ENCODE measurements at regions not wholly inside any gene's neighbourhood (a gene's known extent, or its start where the extent isn't known, plus 50 kb on each side); places are given as distances from the start of the nearest gene placed in this dataset.
A peak's percentile ranks its signal among the peaks of the same experiment; 100 is the strongest.

- peaks cover 0 to 31% of the 10 kb centered on the region in 2 donors for H3K4me1 ChIP-seq (ENCODE audit: control insufficient read depth in 1 of 2, insufficient read depth in 2 of 2, low read length in 2 of 2)
- no peak overlapping the region for H3K4me3 ChIP-seq (ENCODE audit: low read depth in 1 of 2, low read length in 2 of 2)
- no peaks in the 10 kb centered on the region for H3K9me3 ChIP-seq (ENCODE audit: control insufficient read depth in 1 of 2, low read length in 2 of 2)
- H3K27ac ChIP-seq (ENCODE audit: low read length), result no peak overlapping the region
- H3K36me3 ChIP-seq (ENCODE audit: control insufficient read depth in 1 of 2, insufficient read depth in 2 of 2, low read length in 2 of 2), result no peaks in the 10 kb centered on the region
- H3K27me3 ChIP-seq (ENCODE audit: low read depth, low read length), result no peaks in the 10 kb centered on the region
These were observed 255.5 kb upstream of the TGFBR2 start for GRCh38 chr3:30350901-30351300.

- no peaks in the 10 kb centered on the region for H3K27me3 ChIP-seq (ENCODE audit: low read depth, low read length)
- H3K4me1 ChIP-seq (ENCODE audit: control insufficient read depth in 1 of 2, insufficient read depth in 2 of 2, low read length in 2 of 2), result peaks cover 0 to 32% of the 10 kb centered on the region in 2 donors
- no peaks in the 10 kb centered on the region for H3K36me3 ChIP-seq (ENCODE audit: control insufficient read depth in 1 of 2, insufficient read depth in 2 of 2, low read length in 2 of 2)
- no peak overlapping the region for H3K4me3 ChIP-seq (ENCODE audit: low read depth in 1 of 2, low read length in 2 of 2)
- no peaks in the 10 kb centered on the region for H3K9me3 ChIP-seq (ENCODE audit: control insufficient read depth in 1 of 2, low read length in 2 of 2)
- H3K27ac ChIP-seq (ENCODE audit: low read length), result no peak overlapping the region
These were observed 253.7 kb upstream of the TGFBR2 start for GRCh38 chr3:30352410-30353318.

- H3K4me1 ChIP-seq (ENCODE audit: control insufficient read depth in 1 of 2, insufficient read depth in 2 of 2, low read length in 2 of 2), result peaks cover 0 to 32% of the 10 kb centered on the region in 2 donors
- H3K9me3 ChIP-seq (ENCODE audit: control insufficient read depth in 1 of 2, low read length in 2 of 2), result no peaks in the 10 kb centered on the region
- H3K27ac ChIP-seq (ENCODE audit: low read length), result no peak overlapping the region
- H3K36me3 ChIP-seq (ENCODE audit: control insufficient read depth in 1 of 2, insufficient read depth in 2 of 2, low read length in 2 of 2), result no peaks in the 10 kb centered on the region
- H3K27me3 ChIP-seq (ENCODE audit: low read depth, low read length), result no peaks in the 10 kb centered on the region
- H3K4me3 ChIP-seq (ENCODE audit: low read depth in 1 of 2, low read length in 2 of 2), result peak overlapping the region in 1 of 2 donors; percentile 18
These were observed 252.5 kb upstream of the TGFBR2 start for GRCh38 chr3:30353711-30354467.

- Histone ChIP-seq H3K4me3 (ENCODE audit: low read depth in 1 of 2, low read length in 2 of 2) (peak overlapping the region in 1 of 2 donors; percentile 18), H3K9me3 (ENCODE audit: control insufficient read depth in 1 of 2, low read length in 2 of 2) (no peaks in the 10 kb centered on the region), H3K36me3 (ENCODE audit: control insufficient read depth in 1 of 2, insufficient read depth in 2 of 2, low read length in 2 of 2) (no peaks in the 10 kb centered on the region), H3K4me1 (ENCODE audit: control insufficient read depth in 1 of 2, insufficient read depth in 2 of 2, low read length in 2 of 2) (peaks cover 0 to 28% of the 10 kb centered on the region in 2 donors), H3K27me3 (ENCODE audit: low read depth, low read length) (no peaks in the 10 kb centered on the region), H3K27ac (ENCODE audit: low read length) (no peak overlapping the region)
These were observed 251.9 kb upstream of the TGFBR2 start for GRCh38 chr3:30354513-30354912.

- peaks cover 0 to 24% of the 10 kb centered on the region in 2 donors for H3K4me1 ChIP-seq (ENCODE audit: control insufficient read depth in 1 of 2, insufficient read depth in 2 of 2, low read length in 2 of 2)
These were observed 251.4 kb upstream of the TGFBR2 start for GRCh38 chr3:30354972-30355371.

GRCh38 chr3:30355622-30356021, 250.8 kb upstream of the TGFBR2 start:
- Histone ChIP-seq H3K4me1 (ENCODE audit: control insufficient read depth in 1 of 2, insufficient read depth in 2 of 2, low read length in 2 of 2) (peaks cover 0 to 17% of the 10 kb centered on the region in 2 donors), H3K9me3 (ENCODE audit: control insufficient read depth in 1 of 2, low read length in 2 of 2) (no peaks in the 10 kb centered on the region), H3K36me3 (ENCODE audit: control insufficient read depth in 1 of 2, insufficient read depth in 2 of 2, low read length in 2 of 2) (no peaks in the 10 kb centered on the region), H3K27ac (ENCODE audit: low read length) (no peak overlapping the region), H3K27me3 (ENCODE audit: low read depth, low read length) (no peaks in the 10 kb centered on the region), H3K4me3 (ENCODE audit: low read depth in 1 of 2, low read length in 2 of 2) (no peak overlapping the region)

More at GRCh38 chr3:30354972-30355371, 251.4 kb upstream of the TGFBR2 start:
- Histone ChIP-seq H3K36me3 (ENCODE audit: control insufficient read depth in 1 of 2, insufficient read depth in 2 of 2, low read length in 2 of 2) (no peaks in the 10 kb centered on the region), H3K4me3 (ENCODE audit: low read depth in 1 of 2, low read length in 2 of 2) (no peak overlapping the region), H3K27ac (ENCODE audit: low read length) (no peak overlapping the region), H3K27me3 (ENCODE audit: low read depth, low read length) (no peaks in the 10 kb centered on the region), H3K9me3 (ENCODE audit: control insufficient read depth in 1 of 2, low read length in 2 of 2) (no peaks in the 10 kb centered on the region)

- no peak overlapping the region for H3K27ac ChIP-seq (ENCODE audit: low read length)
- no peaks in the 10 kb centered on the region for H3K9me3 ChIP-seq (ENCODE audit: control insufficient read depth in 1 of 2, low read length in 2 of 2)
- no peak overlapping the region for H3K4me3 ChIP-seq (ENCODE audit: low read depth in 1 of 2, low read length in 2 of 2)
- no peaks in the 10 kb centered on the region for H3K27me3 ChIP-seq (ENCODE audit: low read depth, low read length)
- H3K4me1 ChIP-seq (ENCODE audit: control insufficient read depth in 1 of 2, insufficient read depth in 2 of 2, low read length in 2 of 2), result peaks cover 0 to 17% of the 10 kb centered on the region in 2 donors
- H3K36me3 ChIP-seq (ENCODE audit: control insufficient read depth in 1 of 2, insufficient read depth in 2 of 2, low read length in 2 of 2), result no peaks in the 10 kb centered on the region
These were observed 249.3 kb upstream of the TGFBR2 start for GRCh38 chr3:30356866-30357753.

- no peaks in the 10 kb centered on the region for H3K36me3 ChIP-seq (ENCODE audit: control insufficient read depth in 1 of 2, insufficient read depth in 2 of 2, low read length in 2 of 2)
- no peak overlapping the region for H3K4me3 ChIP-seq (ENCODE audit: low read depth in 1 of 2, low read length in 2 of 2)
- peaks cover 0 to 17% of the 10 kb centered on the region in 2 donors for H3K4me1 ChIP-seq (ENCODE audit: control insufficient read depth in 1 of 2, insufficient read depth in 2 of 2, low read length in 2 of 2)
- H3K27ac ChIP-seq (ENCODE audit: low read length), result no peak overlapping the region
- H3K9me3 ChIP-seq (ENCODE audit: control insufficient read depth in 1 of 2, low read length in 2 of 2), result no peaks in the 10 kb centered on the region
- H3K27me3 ChIP-seq (ENCODE audit: low read depth, low read length), result no peaks in the 10 kb centered on the region
These were observed 248.5 kb upstream of the TGFBR2 start for GRCh38 chr3:30357897-30358296.

- Histone ChIP-seq H3K9me3 (ENCODE audit: control insufficient read depth in 1 of 2, low read length in 2 of 2) (no peaks in the 10 kb centered on the region), H3K4me1 (ENCODE audit: control insufficient read depth in 1 of 2, insufficient read depth in 2 of 2, low read length in 2 of 2) (peaks cover 0 to 17% of the 10 kb centered on the region in 2 donors), H3K36me3 (ENCODE audit: control insufficient read depth in 1 of 2, insufficient read depth in 2 of 2, low read length in 2 of 2) (no peaks in the 10 kb centered on the region), H3K27ac (ENCODE audit: low read length) (no peak overlapping the region), H3K4me3 (ENCODE audit: low read depth in 1 of 2, low read length in 2 of 2) (no peak overlapping the region), H3K27me3 (ENCODE audit: low read depth, low read length) (no peaks in the 10 kb centered on the region)
These were observed 247.5 kb upstream of the TGFBR2 start for GRCh38 chr3:30358871-30359270.

GRCh38 chr3:30368978-30369377, 237.4 kb upstream of the TGFBR2 start:
- Histone ChIP-seq H3K36me3 (ENCODE audit: control insufficient read depth in 1 of 2, insufficient read depth in 2 of 2, low read length in 2 of 2) (no peaks in the 10 kb centered on the region), H3K4me3 (ENCODE audit: low read depth in 1 of 2, low read length in 2 of 2) (no peak overlapping the region), H3K27ac (ENCODE audit: low read length) (peak overlapping the region; percentile 26), H3K27me3 (ENCODE audit: low read depth, low read length) (no peaks in the 10 kb centered on the region), H3K9me3 (ENCODE audit: control insufficient read depth in 1 of 2, low read length in 2 of 2) (peaks cover 0 to 2% of the 10 kb centered on the region in 2 donors), H3K4me1 (ENCODE audit: control insufficient read depth in 1 of 2, insufficient read depth in 2 of 2, low read length in 2 of 2) (peaks cover 0 to 3% of the 10 kb centered on the region in 2 donors)

Measured in muscle layer of duodenum (tissue), 2 donors.